NCI-H2171 treated with DMSO at 0.1 percent for 48 hours (cell line): ENCODE measurements at regions not wholly inside any gene's neighbourhood (a gene's known extent, or its start where the extent isn't known, plus 50 kb on each side); places are given as distances from the start of the nearest gene placed in this dataset.
A peak's percentile ranks its signal among the peaks of the same experiment; 100 is the strongest.

Experiments used
- DNase-seq: peaks from one replicate; lab custom pipeline; 2025; lab: John Stamatoyannopoulos, UW

DNA sequence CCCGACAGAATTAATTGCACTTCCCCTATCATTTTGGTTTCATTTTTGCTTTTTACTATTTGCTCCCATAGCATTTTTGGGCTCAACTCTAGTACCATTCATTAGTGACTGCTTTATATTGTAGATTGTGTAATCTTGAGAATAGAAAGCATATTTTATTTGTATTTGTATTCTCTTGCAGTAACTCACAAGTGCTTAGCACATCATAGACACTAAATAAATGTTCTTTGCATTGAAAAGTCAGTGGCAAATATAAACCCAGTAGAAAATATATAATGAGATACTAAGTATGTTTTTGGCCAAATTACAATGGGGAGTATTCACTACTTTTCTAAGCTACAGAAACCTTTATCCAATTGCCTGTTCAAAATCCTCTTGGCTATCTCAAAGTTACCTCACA lies 359.7 kb upstream of the CAMK1G start:
- no peak for DNase-seq

DNA sequence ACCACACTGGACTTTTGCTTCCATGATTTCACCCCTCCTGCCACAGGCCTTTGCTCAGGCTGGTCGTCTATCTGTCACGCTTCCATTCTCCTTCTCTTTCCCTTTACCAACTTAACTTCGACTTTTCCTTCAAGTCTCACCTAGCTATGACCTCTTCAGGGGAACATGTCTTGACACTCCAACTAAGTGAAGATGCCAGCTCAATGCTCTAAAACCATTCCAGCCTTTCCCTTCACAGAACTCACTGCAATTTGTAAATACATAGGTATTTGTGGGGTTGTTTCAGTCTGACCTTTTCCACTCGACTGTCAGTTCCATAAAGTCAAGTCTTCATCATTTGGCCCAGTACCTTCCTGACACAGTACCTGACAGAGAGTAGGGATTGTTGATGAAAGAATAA lies 358.6 kb upstream of the CAMK1G start:
- no peak for DNase-seq

DNA sequence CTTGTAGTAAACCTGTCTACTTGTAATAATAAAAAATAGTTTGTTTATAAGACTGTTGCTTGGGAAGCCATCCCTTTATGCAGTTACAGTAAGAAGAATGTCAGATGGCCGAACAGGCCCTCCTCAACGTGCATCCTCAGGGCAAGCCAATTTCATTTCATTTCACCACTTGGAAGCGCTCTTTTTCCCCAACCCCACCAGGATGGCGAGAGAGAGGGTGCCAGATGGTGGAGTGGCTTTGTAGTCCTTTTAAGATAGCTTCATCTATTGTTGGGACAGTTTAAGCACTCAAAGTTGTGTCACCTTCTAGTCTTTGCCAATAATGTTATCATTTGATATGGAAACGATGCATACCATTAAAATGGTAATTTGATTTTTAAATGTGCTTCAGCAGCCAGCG lies 356.3 kb upstream of the CAMK1G start:
- no peak for DNase-seq

DNA sequence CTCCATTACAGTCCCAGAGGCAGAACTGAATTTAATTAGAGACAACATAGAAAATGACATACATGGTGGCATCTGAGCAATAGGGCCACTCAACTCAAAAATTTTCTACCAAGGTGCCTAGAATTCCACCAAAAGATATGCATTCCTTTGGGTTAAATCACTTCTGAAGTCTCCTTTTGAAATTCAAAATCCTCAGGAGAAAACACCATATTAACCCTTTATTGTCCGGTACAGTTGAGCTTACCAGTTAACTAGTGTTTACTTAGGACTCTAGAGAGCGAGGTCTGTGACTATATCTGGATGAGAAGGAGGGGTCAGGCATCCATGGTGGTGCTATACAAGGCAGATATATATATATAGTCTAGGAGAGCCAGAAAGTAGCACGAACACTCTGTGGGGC lies 355.6 kb upstream of the CAMK1G start:
- DNase-seq = no peak

DNA sequence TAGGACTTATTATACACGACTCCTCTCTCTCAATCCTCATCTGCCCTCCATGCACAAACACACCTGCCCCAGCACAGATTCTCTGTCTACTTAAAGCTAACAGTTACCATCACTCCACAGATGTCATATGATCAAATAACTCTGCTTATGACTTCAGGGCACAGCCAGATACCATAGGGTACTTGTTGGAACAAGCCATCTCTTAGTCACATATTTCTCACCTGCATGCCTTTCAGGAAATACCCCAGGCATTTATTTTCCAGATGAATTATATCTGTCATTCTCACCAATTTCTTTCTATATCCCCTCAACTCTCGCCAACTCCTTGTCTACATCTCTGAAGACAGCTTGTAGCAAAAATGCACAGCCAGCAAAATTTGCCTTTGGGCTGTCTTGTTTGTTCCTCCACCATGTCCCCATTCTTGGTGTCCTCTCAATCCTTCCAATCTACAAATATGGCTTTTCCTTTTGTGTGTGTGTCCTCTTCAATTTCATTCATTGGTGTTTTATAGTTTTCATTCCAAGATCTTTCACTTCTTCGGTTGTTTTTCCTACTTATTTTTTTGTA lies 353.9 kb upstream of the CAMK1G start:
- peak; percentile 84 for DNase-seq

DNA sequence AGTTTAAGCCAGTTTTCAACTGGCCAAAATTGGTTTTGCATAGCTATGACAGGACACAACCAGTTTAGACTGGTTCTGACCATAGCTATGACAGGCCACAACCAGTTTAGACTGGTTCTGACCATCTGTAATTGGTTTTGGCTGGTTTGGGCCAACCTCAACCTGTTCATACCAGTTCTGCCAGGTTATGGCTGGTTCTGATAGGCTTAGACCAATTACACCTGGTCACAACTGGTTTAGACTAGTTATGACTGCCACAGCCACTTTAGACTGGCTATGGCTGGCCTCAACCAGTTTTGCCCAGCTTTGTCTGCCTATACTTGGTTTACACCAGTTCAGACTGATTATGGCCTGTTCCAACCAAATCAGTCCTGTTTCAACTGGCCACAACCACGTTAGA lies 353.2 kb upstream of the CAMK1G start:
- DNase-seq = no peak

DNA sequence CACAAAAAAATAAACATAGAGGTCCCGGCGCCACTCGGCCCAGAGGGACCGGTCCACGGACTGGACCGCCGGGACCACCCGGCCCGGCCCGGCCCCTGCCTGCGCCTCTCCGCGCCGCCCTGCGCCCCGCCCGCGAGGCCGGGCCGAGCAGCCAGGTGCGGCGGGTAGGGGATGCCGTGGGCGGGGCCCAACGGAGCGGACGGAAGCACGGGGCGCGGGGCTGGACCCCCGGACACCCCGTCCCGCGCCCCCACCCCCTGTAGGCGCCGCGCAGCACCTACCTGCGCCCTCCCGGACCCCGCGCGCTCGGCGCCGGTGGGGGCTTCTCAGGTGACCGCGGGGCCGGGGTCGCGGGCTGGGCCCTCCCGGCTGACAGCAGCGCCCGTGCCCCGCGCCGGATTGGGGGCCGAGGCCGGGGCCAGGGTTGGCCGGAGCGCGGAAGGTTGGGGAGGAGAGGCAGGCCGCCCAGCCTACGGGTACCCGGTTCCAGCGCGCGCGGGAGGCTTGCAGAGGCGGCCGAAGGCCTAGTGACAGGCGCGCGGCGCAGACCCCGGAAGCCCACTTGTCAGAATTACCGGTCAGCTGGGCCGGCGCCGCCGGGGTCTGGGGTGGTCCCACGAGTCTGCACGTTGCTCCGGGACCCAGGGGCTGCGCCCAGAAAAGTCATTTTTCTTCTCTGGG lies 351.9 kb upstream of the CAMK1G start:
- no peak for DNase-seq

DNA sequence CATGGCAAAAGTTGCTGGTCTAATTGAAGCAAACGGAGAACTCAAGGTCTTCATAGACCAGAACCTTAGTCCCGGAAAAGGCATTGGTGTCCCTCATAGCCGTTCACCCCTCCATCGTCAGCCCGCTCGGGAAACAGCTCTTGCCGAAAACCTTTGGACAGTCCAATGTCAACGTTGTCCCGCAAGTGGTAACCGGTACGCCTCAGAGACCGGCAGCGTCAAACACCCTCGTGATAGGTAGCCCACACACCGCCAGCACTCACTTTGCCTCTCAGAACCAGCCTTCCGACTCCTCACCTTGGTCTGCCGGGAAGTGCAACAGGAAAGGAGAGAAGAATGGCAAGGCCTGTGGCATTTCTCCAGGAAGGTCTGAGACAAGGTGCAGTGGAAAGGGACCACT lies 351.3 kb upstream of the CAMK1G start:
- DNase-seq = no peak

DNA sequence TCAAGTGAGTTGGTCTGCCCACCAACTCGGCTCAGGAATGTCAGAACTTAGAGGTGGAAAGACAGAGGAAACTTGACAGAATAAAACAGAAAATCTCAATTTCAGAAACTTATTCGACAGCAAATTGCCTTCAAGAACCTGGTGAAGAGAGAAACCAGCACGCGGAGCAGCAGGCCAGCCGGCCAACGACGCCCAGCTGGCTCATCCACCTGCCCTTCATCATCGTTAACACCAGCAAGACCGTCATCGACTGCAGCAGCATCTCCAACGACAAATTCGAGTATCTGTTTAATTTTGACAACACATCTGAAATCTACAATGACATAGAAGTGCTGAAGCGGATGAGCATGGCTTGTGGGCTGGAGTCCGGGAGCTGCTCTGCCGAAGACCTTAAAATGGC lies 350.8 kb upstream of the CAMK1G start:
- DNase-seq = no peak

DNA sequence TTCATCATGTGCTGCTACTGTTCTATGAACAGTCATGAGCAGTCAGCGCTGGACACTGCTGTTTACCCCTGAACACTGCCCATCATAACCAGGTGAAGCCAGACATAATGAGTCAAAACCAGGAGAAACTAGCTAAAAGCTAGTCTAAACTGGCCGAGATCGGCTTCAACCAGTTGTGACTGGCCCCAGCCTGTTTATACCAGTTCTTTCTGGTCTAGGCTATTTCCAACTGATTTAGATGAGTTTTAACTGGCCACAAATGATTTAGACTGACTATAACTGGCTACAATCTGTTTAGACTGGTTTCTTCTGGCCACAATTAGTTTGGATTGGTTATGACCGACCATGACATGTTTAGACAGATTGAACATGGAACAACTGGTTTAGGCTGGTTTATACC lies 348.3 kb upstream of the CAMK1G start:
- DNase-seq = no peak

DNA sequence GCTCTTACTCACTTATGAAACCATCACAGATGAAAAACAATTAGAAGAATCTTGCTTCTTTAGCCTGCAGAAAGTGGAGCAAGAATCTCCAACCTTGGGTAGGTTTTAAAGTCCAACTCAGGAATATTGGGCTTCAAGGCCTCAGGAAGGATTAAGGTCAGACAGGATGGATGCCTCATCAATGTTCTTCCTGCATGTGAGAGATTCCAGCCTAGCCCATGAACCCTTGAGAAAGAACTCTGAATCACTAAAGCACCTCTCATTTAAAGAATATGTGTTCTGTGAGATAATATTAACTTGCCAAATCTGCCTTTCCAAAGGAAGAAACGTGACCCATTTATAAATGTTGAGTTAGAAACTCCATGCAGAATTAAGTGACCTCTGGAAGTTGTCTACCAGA lies 345.2 kb upstream of the CAMK1G start:
- DNase-seq = no peak

DNA sequence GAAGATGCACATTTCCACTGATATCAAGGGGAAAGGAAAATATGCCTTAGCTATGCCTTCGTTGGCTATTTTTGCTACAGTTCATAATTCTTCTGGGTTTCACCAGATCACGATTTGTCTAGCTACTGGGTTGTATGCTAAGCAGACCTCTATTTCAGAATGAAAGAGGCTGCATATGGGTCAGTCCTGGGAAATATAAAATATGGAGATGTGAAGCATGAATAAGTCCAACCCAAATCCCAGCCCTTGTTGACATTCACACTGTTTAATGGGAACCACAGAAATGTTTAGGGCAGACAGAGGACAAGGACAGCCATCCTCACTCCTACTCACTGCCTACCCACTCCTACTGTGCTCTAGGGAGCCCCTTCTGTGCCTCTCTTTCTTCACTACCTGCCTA lies 343.2 kb upstream of the CAMK1G start:
- DNase-seq = no peak

DNA sequence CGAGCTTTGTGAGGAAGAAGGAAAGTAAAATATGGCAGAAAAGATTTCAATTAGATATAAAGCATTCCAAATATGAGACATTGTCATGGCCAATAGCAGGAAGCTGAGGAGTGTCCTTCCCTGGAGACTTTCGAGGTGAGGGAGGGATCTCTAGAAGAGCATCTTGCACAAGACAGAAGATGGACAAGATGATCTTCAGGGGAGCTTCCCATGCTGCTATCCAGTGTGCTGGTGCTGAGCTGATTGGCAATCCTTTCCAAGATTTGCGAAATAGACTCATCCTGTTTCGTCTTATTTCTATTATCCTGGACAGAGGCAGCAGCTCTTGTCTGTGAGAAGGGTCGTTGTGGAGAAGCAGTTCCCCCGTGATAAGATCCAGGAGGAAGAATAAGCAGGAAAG lies 342.0 kb upstream of the CAMK1G start:
- DNase-seq = no peak

DNA sequence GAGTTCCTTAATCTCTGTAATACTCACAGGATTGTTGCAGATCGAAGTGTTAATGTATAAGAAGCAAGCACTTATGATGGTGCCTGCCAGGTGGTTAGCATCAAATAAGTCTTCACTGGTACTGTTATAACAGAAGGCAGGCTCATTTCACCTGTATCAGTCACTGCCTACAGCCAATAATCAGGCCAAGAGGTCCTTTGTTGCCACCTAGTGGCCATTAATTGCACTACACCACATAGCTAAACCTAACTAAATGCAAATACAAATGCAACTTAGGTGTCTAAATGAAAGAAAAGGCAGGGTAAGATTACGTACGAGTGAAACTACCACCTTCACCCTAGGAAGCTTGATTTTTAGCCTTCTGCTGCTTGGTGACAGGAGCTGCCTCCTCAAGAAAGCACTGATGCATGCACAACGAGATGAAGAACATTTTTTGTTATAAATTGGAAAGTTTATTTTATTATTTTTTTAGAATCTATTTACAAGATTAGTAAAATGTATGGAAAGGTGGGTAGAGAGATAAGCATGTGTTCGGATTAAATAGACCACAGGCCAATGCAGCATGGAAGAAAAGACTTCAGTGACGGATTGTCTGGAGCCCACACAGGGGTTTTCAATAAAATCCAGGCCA lies 334.8 kb upstream of the CAMK1G start:
- DNase-seq = peak; percentile 76

DNA sequence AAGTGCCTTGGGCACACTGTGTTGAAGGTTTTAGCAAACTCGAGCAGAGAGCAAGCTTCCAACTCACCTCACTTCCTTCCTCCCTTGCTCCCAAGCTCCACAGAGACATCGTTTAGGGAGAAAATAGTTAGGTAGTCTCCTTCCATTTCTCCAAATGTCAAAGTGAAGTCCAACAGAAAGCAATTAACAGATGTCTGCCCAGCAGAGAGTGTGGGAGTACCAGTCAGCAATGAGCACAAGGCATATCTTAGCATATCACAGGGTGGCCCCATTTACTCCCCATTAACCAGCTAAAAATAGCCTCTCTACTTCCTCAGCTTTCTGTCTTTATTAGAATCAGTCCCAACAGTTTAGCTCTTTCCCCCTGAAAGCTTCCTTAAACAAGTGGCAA lies 334.2 kb upstream of the CAMK1G start:
- peak; percentile 27 for DNase-seq

DNA sequence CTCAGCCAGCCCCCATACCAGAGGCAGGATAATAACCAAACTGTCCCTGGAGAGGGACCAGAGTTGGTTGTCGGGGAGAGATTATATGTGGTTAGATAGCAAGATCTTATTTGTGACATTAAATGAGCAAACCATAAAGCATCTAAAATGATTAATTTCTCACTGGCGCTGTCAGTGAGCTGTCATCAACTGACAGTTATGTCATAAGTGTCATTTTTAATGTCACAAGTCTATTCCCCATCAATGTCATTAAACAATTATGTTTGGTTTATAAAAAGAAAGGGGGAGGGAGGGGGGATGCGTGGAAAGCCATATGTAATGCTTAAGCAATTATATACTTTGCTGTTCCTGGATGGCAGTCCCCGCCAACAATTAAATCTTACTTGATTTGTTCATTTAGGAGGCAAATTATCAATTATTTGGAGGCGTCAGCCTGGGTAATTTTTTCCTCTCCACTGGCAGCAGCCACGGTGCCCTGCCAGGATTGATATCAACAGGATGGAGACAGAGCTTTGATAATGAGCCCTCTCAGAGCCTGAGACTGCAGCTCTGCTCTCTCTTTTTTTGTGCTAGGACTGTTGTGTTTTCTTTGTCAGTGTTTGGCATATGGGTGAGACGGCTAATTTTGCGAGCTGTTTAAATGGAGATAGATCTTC lies 333.6 kb upstream of the CAMK1G start:
- DNase-seq = peak; percentile 50

DNA sequence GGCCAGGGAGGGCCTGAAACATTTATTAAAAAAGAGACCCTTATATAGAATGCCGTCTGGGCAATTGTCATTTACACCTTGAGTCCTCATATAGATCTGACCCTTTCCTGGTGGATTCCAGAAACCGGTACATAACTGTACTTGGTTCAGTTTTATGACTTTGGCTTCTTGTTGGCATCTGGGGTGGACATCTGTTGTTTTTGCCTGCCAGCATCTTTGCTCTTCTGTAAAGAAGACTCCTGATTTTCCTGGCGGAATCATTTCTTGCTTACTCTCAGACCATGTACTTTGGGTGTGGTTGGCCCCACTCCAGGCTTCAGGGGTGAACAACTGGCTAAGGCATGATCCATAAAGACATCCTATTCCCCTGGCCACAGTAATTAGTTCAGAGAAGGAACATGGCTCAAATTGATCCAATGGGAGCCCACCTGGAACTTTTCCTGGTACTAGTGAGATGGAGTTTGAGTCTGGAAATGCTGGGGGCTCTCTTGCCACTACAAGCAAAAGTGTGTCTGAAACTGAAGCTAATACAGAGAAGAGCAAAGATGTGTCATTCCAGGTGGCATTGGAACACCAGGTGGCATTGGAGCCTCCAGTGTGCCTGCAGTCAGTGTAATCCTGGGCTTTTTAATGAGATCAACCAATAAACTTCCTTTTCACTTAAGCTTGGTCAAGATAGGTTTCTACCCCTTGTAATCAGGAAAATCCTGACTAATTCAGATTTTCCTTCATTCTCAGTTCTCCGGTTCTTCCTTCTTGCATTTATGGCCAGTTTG lies 332.5 kb upstream of the CAMK1G start:
- DNase-seq = peak; percentile 65

DNA sequence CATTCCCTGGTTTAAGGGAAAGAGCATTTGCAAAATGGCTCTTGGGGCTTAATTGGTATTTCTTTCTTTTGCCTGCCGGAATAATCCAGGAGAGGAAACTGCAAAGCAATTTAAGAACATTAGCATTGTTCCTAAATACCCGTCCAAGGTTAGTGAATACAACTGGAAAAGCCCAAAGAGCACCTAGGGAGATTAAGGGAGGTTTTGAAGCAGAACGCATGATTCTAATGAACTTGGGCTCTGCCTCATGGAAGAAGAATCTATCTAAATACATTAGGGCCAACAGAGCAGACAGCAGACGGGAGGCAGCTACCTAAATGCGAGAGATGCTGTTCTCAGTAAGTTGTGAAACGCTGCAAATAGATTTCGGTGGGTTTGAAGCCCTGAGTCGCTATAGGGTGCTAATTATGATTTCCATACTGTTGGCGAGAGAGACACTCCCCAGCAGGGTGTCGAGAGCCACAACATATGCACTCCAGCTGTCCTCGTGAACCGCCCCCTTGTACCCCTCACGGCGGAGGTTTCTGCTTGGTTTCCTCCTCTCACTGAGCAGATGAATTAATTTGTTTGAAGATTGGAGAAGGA lies 326.7 kb upstream of the CAMK1G start:
- DNase-seq = peak; percentile 71

DNA sequence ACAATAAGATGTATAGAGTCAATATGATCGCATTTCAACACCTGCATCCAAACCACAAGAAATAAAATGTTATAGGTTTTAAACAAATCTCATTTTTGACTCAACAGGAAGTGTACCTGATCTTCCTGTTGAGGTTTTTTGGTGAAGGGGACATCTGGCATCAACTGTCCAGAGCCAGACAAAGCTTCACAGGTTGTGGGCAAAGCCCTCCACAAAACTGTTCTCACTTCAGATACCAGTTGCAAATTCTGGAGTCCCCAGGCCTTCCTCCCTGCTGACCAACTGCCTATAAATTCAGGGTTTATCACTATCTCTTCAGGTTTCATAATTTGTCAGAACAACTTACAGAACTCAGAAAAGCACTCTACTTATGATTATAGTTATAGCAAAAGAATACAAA lies 326.1 kb upstream of the CAMK1G start:
- DNase-seq = no peak

DNA sequence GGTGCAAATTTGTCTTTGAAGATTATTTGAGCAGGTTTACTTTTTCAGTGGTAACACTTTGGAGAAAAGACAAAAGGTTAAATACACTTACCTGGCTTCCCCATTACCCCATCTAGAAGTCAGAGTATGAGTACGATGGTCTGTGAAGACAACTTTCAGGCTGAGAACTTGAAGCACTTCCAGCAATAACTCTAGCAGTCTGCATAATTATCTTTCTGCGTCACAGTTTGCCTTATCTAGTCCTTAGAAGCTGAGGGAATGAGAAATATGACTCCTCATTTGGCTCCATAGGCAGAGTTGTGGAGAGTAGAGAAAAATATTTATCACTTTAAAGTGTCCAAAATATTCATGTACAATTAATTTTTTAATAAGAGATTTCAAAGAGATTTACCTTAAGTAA lies 323.4 kb upstream of the CAMK1G start:
- no peak for DNase-seq

DNA sequence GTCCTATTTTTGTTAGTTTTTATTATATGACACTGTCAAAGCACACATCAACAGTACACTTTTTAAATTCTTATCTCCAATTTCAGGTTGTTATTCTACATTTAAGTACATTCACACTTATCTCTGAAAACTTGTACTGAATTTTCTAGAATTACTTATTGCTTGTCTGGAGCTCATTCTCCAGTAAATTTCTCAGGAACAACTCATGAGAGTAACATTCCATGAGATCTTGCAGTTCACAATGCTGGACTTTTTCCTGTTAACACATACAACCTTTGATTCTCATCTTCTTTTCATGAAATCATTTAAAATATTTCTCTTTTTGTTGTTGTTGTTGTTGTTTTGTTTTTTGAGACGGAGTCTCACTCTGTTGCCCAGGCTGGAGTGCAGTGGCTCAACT lies 320.9 kb upstream of the CAMK1G start:
- DNase-seq = no peak

DNA sequence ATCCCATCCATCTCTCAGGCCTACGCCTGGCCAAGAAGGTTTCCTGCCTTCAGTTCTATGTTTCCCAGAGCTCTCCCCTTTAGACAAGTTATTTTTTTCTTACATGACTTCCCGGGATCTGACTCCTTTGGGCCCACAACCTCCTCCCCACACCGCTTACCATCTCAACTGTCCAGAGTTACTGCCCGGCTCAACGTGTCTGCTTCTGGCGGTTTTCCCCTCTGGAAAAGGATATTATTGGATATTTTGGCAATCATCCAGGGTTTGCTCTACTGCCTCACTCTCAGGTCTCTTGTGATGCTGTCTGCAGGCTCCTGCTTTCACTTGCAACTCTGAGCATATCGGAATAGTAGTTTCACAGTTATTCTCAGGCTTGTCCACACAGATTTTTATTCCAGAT lies 318.2 kb upstream of the CAMK1G start:
- DNase-seq = no peak
